GM12878 (cell line): ENCODE measurements at regions not wholly inside any gene's neighbourhood (a gene's known extent, or its start where the extent isn't known, plus 50 kb on each side); places are given as distances from the start of the nearest gene placed in this dataset.

Source experiments
- ATAC-seq: fragments of 200-7000 bp; cut with Tn5 transposase; 3 replicates; pipeline ENCODE4 v1.9.1; 2020; ENCODE audit warnings: mild to moderate bottlenecking, moderate library complexity
- BruUV-seq: library from RNA; stranded (reverse); fragments of 400-500 nt; replicated peaks from 2 replicates; lab custom pipeline; 2021; lab: Mats Ljungman, UMichigan
- CTCF ChIA-PET: fragments of 300-600 bp; sonication (Branson Sonifier 250); formaldehyde crosslinking; extraction: SDS; loops from one replicate; lab custom pipeline; 2021; ENCODE audit warnings: inconsistent platforms; lab: Yijun Ruan, JAX
- POLR2A ChIA-PET: fragments of 350-600 bp; formaldehyde crosslinking; extraction: SDS; loops from one replicate; lab custom pipeline; 2021; ENCODE audit warnings: inconsistent platforms; lab: Charles Lee
- RAD21 ChIA-PET: fragments of 300-600 bp; sonication (Branson Sonifier 250); formaldehyde crosslinking; loops from one replicate; lab custom pipeline; 2023; ENCODE audit warnings: antibody characterized with exemption; ENCODE audit not compliant: unreplicated experiment; lab: Charles Lee
- SMC1A ChIA-PET: fragments of 300-600 bp; sonication (Branson Sonifier 250); formaldehyde crosslinking; loops from one replicate; lab custom pipeline; 2023; ENCODE audit not compliant: unreplicated experiment, uncharacterized antibody; lab: Charles Lee
- DNase-seq: peaks from one replicate; pipeline ENCODE4 v3.0.0-alpha.2; 2011; ENCODE audit warnings: low read depth, low spot score
- FAIRE-seq: peaks from 3 replicates; lab custom pipeline; 2011; peaks lifted over from hg19 to GRCh38; lab: Jason Lieb, UNC
- H2AFZ ChIP-seq: 2 replicates; pipeline ENCODE4 v1.6.0; 2011; ENCODE audit warnings: low read depth, low read length, control low read depth; ENCODE audit not compliant: control insufficient read depth
- H3K27ac ChIP-seq: 2 replicates; pipeline ENCODE4 v1.5.1; 2011; ENCODE audit warnings: control low read depth; ENCODE audit not compliant: control insufficient read depth, insufficient read depth
- H3K27me3 ChIP-seq, 2 experiments: replicated peaks in 1 of 2; 2 replicates each; pipeline versions ENCODE4 v1.6.0 to v1.6.1; 2011; ENCODE audit warnings: low read length in 1 of 2; ENCODE audit not compliant: control insufficient read depth in 2 of 2, insufficient read depth in 2 of 2
- H3K36me3 ChIP-seq, 2 experiments: 2 replicates each; pipeline ENCODE4 v1.5.1; 2011; ENCODE audit warnings: low read length in 1 of 2; ENCODE audit not compliant: control insufficient read depth in 2 of 2, insufficient read depth in 2 of 2
- H3K4me1 ChIP-seq: 2 replicates; pipeline ENCODE4 v1.6.1; 2011; ENCODE audit warnings: mild to moderate bottlenecking, low read length, moderate library complexity, mixed read lengths; ENCODE audit not compliant: control insufficient read depth, insufficient read depth
- H3K4me2 ChIP-seq: 2 replicates; pipeline ENCODE4 v1.6.0; 2011; ENCODE audit warnings: control low read depth; ENCODE audit not compliant: control insufficient read depth, insufficient read depth
- H3K4me3 ChIP-seq: fragments of 200-600 bp; sonication (generic); 2 replicates; pipeline ENCODE4 v1.5.1; 2016
- H3K79me2 ChIP-seq: 2 replicates; pipeline ENCODE4 v1.6.0; 2011; ENCODE audit warnings: low read length; ENCODE audit not compliant: control insufficient read depth, insufficient read depth
- H3K9ac ChIP-seq: 2 replicates; pipeline ENCODE4 v1.8.0; 2011; ENCODE audit warnings: low read length, control low read depth, mixed read lengths; ENCODE audit not compliant: control insufficient read depth, insufficient read depth
- H3K9me3 ChIP-seq: replicated peaks from 3 replicates; pipeline ENCODE4 v1.5.1; 2011; ENCODE audit warnings: mild to moderate bottlenecking, low read length; ENCODE audit not compliant: control insufficient read depth, insufficient read depth
- H4K20me1 ChIP-seq: 2 replicates; pipeline ENCODE4 v1.6.0; 2011; ENCODE audit not compliant: control insufficient read depth, insufficient read depth
- CREM ChIP-seq: IDR thresholded peaks from 2 replicates; pipeline ENCODE4 v1.6.1; 2014; ENCODE audit warnings: antibody characterized with exemption, low read depth
- ETV6 ChIP-seq, 2 experiments: fragments of 450-650 bp in 1 of 2; IDR thresholded peaks in 1 of 2; conservative IDR thresholded peaks in 1 of 2; 2 replicates each; pipeline ENCODE4 v1.6.1; 2014; ENCODE audit warnings: antibody characterized with exemption in 1 of 2, borderline replicate concordance in 1 of 2, low read depth in 1 of 2, mild to moderate bottlenecking in 1 of 2, moderate library complexity in 1 of 2
- GABPA ChIP-seq: IDR thresholded peaks from 2 replicates; pipeline ENCODE4 v1.6.1; 2014; ENCODE audit warnings: antibody characterized with exemption, low read depth, mild to moderate bottlenecking, inconsistent platforms
- POU2F2 ChIP-seq: IDR thresholded peaks from 3 replicates; pipeline ENCODE4 v1.6.1; 2011; ENCODE audit warnings: low read depth, mild to moderate bottlenecking, low read length, borderline replicate concordance
- SP1 ChIP-seq: IDR thresholded peaks from one replicate; pipeline ENCODE4 v1.6.1; 2011; ENCODE audit warnings: low read depth, low read length
- SREBF2 ChIP-seq: IDR thresholded peaks from 2 replicates; pipeline ENCODE4 v1.6.1; 2012; ENCODE audit warnings: mild to moderate bottlenecking, low read length
- SRF ChIP-seq, 2 experiments: IDR thresholded peaks; 2 replicates each; pipeline ENCODE4 v1.6.1; 2011; ENCODE audit warnings: low read depth in 2 of 2, low read length in 2 of 2, mild to moderate bottlenecking in 1 of 2, moderate library complexity in 1 of 2
- SUPT20H ChIP-seq: IDR thresholded peaks from 2 replicates; pipeline ENCODE4 v1.6.1; 2011; ENCODE audit warnings: low read depth, mild to moderate bottlenecking, low read length, moderate library complexity, borderline replicate concordance; ENCODE audit not compliant: control insufficient read depth
- ZNF592 ChIP-seq: fragments of 450-650 bp; IDR thresholded peaks from 2 replicates; pipeline ENCODE4 v1.6.1; 2017; ENCODE audit warnings: mild to moderate bottlenecking, moderate library complexity
- WGBS: methylation state at CpG from one replicate; pipeline ENCODE4 v1.1.6; 2016; ENCODE audit warnings: low lambda C conversion rate; ENCODE audit not compliant: insufficient replicate concordance, insufficient coverage; ENCODE audit errors: missing lambda C conversion rate; 5-methylcytosine and 5-hydroxymethylcytosine counted together
- in situ Hi-C: fragments of 300-500 bp; cut with MboI; formaldehyde crosslinking; loops from 9 replicates; pipeline ENCODE4 v1.14.3; 2018; ENCODE audit warnings: mixed read lengths
- intact Hi-C: fragments of 100-400 bp; cut with micrococcal nuclease; formaldehyde crosslinking; loops from one replicate; pipeline ENCODE4 v1.14.2; 2022; ENCODE audit not compliant: unreplicated experiment

- H3K27me3 ChIP-seq: peaks cover 0 to 1% of the 10 kb centered on the region in 2 experiments; a peak in 2 of 4 replicates
- in situ Hi-C loops (no loop called here), intact Hi-C loops (no loop called here)
- H3K79me2 ChIP-seq: no peaks in the 10 kb centered on the region
- no TSS peak for BruUV-seq
- POLR2A ChIA-PET: no interaction called here
- FAIRE-seq (no peak), DNase-seq (no peak), ATAC-seq (no peak)
- H3K4me3 ChIP-seq: no peak overlapping the region
- SMC1A ChIA-PET: no interaction called here
- RAD21 ChIA-PET: no interaction called here
- CTCF ChIA-PET: no interaction called here
- no peaks in the 10 kb centered on the region for H3K4me1 ChIP-seq
- no peaks in the 10 kb centered on the region; the same call in 2 of the 3 replicates for H3K9me3 ChIP-seq
- H3K36me3 ChIP-seq: no peaks in the 10 kb centered on the region
- H3K4me2 ChIP-seq: no peak overlapping the region
- H3K27ac ChIP-seq: no peak overlapping the region
- no peak overlapping the region for H2AFZ ChIP-seq
- WGBS: 20% methylated on average over 17 of the region's 17 CpGs
- H3K9ac ChIP-seq: no peak overlapping the region
- TF ChIP-seq SRF (IDR thresholded peaks at IDR 0.05; ENCODE audit: low read depth in 2 of 2, low read length in 2 of 2): no peak
- TF ChIP-seq SUPT20H: no peak
- no peak for TF ChIP-seq ZNF592
- TF ChIP-seq GABPA: no peak
- no peak for TF ChIP-seq POU2F2
- TF ChIP-seq SP1: no peak
- no peak for TF ChIP-seq ETV6 (conservative IDR thresholded peaks at IDR 0.05 in 1 of 2, IDR thresholded peaks at IDR 0.05 in 1 of 2; ENCODE audit: borderline replicate concordance in 1 of 2, low read depth in 1 of 2)
- TF ChIP-seq SREBF2: no peak
- TF ChIP-seq CREM: no peak
- no peaks in the 10 kb centered on the region for H4K20me1 ChIP-seq
Measured at GRCh38 chr14:101362529-101363260, 198.6 kb upstream of the DIO3 start.
